SK-N-MC (cell line): ENCODE measurements at regions not wholly inside any gene's neighbourhood (a gene's known extent, or its start where the extent isn't known, plus 50 kb on each side); places are given as distances from the start of the nearest gene placed in this dataset.

Experiments used
- EZH2 ChIP-seq: fragments of 200-600 bp; sonication (generic); IDR thresholded peaks from one replicate; pipeline ENCODE4 v1.6.1; 2017; ENCODE audit warnings: antibody characterized with exemption
- POLR2AphosphoS5 ChIP-seq: IDR thresholded peaks from 2 replicates; pipeline ENCODE4 v1.6.1; 2012; ENCODE audit warnings: mild to moderate bottlenecking, low read depth, low read length, borderline replicate concordance

DNA sequence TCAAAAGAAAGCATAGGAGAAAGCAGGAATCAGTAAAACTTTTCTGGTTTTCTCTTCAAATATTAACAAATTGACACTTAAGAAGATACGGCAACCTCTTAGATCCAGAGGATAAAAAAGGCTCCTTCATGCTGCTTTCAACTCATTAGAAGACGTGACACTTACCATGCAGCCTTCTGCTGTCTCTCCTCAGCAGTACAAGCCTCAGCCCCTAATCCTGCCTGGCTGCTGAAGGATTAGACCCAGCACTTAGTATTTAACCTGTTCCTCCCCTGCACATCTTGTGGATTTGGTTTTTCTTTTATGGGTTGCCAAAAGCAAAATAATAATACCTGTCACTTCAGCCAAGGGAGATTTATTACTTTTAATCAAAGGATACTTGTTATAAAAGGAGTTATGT is 108.4 kb downstream of the LYZL1 start:
- no peak for TF ChIP-seq POLR2AphosphoS5
- TF ChIP-seq EZH2 = no peak
